GM18951 (cell line): ENCODE measurements at regions not wholly inside any gene's neighbourhood (a gene's known extent, or its start where the extent isn't known, plus 50 kb on each side); places are given as distances from the start of the nearest gene placed in this dataset.
"Not testable (repeated sequence)": the region's sequence is repeated elsewhere in the genome, so short reads cannot be mapped to it uniquely, and the experiment has no call there.

ENCODE experiments used
- POLR2A ChIP-seq: IDR thresholded peaks from 4 replicates; pipeline ENCODE4 v1.6.1; 2011; ENCODE audit warnings: mild to moderate bottlenecking; ENCODE audit not compliant: insufficient read length, insufficient read depth; ENCODE audit errors: extremely low read depth
- in situ Hi-C: fragments of 300-500 bp; cut with MboI; formaldehyde crosslinking; loops from one replicate; pipeline ENCODE4 v1.12.0; 2022; ENCODE audit warnings: low sequenced_read_pairs, mixed read lengths, inconsistent platforms; ENCODE audit not compliant: unreplicated experiment

DNA sequence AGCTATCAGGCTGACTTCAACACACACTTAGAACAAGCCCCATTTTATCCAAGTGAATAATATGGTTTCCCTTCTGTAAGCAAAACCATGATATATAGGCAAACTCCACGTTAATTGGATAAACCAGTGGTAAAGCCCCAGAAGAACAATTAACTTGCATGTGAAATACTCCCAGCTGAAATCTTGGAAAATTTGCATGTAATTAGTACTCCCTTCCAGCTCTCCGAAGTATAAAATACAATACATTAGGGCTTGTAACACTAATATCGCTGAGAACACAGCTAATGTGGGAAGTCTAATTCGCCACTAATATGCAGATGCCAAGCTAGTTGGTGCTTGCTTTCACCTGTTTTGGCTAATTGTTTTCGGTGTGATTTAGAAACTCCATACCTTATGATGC lies 859.0 kb upstream of the AUTS2 start:
- TF ChIP-seq POLR2A: no peak
- in situ Hi-C loops: no loop called here

DNA sequence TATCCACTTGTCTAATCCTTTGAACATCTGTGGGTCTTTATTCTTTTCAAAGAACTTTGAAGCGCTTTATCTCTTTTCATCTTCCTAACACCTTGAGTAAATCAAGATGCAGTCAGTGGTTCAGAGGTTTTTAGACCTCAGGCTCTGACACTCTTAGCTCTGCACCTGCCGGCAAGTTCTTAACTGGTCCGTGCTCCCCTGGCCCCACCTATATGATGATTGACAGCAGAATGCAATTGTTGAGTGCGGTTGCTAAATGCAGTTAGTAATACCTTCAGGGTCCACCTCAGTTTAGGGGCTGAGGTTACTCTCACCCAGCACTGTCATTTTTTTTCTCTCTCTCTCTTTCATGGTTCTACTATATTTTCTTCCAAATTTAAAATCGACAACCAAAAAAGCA lies 854.2 kb upstream of the AUTS2 start:
- in situ Hi-C loops: no loop called here
- no peak for TF ChIP-seq POLR2A

DNA sequence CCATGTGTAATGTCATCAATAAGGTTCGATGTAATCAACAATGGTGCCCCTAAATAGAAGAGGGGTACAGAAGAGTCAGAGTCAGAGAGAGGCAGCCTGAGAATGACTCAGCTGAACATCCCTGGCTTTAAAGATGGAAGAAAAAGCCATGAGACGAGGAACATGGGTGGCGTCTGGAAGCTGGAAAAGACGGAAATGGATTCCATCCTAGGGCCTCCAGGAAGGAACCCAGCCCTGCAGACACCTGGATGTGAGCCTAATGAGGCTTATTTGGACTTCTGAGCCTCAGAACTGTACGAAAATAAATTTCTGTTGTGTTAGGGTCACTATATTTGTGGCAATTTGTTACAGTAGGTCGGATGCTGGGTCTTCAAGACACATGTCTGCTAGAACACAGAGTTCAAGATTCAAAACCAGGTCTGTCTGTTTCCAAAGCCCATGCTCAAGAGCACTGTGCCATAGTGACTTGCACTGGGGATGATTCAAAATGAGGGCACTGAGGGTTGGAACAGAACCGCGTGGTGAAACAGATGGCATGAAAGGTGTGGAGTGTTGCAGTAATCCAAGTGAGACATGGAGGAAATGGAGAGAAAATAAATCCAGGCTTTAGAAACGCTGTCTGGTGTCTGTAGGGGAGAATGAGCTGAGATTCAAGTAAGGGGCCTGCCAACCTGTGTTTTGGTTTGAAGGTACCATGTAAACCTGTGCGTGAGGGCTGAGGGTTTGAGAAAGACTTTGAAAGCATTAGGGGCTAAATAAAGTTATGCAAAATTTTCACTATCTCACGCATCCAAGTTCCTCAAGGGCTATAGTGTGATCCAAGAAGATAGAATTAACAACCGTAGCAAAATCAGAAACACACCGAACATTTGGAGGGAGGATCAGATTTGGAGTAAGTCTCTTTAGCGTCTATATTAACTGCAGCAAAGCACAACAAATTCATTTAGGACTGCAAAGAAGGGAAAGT lies 849.1 kb upstream of the AUTS2 start:
- no peak for TF ChIP-seq POLR2A
- in situ Hi-C loops: no loop called here

DNA sequence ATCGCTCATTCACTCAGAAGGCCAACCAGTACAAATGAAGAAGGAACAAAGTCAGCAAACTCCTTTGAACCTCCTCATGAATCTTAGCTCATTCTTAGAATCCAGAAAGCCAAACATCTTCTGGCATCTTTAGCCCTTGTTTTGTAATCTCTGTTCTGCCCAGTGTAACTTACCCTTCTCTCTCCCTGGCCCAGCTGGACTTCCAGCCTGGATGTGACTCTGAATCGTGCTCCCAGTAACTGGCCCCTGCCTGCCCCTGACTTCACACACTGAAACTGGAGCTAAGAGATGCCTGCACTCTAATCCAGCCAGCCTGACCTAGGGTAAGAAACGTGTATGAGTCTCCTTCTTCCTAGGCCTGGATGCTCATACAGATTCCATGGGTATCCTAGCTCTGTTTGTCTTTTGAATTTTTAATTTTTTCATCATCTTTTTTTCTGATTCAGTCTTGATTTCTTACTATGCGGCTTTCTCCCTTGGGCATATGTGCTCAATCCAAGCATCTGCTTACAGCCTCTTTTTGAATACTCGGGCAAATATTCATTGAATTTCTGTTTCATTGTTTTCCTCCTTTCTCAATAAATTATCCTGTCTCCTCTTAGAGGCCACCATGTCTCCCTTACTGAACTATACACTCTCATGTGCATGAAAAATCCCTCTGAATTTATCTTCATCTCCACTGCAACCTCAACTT lies 845.6 kb upstream of the AUTS2 start:
- in situ Hi-C loops: no loop called here
- TF ChIP-seq POLR2A: no peak

DNA sequence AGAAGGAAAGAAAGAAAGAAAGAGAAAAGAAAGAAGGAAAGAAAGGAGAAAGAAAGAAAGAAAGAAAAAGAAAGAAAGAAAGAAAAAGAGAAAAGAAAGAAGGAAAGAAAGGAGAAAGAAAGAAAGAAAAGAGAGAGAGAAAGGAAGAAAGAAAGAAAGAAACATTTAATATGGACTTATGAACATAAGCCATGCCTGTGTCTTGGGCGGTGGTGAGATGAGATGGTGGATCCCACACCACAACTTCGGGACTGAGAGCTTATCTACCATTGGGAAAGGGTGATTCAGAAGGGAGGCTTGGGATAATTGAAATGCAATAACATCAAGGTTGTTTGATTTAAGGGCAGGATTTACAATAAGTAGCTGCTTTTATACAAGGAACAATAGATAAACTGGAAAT lies 843.9 kb upstream of the AUTS2 start:
- TF ChIP-seq POLR2A: no peak
- in situ Hi-C loops: no loop called here

DNA sequence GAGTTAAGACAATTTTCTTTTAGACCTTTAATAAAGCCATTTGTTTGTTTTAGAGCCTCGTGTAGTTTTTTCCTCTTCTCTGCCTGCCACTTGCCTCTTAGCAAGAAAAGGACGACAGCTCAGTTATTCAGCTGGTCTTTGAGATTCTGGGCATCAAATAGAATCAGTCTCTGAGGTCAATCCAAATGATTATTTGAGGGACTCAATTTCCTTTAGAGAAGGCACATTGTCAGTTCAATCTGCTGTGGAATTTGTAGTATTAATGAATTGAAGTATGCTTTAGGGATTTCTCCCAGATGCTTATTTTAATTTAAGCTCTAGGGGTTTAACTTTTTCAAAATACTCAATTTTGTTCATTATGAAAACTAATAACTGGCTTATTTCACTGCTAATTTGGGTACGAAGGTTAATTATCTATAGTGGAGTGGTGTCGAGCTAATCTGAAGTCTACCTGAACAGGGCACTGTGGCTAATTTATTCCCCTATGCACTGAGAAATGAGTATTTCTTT lies 841.2 kb upstream of the AUTS2 start:
- TF ChIP-seq POLR2A: no peak
- in situ Hi-C loops: no loop called here

DNA sequence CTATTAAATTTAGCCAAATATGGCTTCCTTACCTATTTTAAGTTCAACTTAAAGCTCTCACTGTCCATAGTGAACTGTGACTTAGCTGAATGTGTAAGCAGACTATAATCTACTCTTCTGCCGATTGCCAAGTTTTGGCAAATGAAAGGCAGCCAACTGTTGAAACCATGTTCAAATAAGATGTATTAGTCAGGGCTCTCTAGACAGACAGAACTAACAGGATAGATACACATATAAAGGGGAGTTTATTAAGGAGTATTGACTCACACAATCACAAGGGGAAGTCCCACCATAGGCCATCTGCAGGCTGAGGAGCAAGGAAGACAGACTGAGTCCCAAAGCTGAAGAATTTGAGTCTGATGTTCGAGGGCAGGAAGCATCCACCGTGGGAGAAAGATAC lies 837.7 kb upstream of the AUTS2 start:
- in situ Hi-C loops: no loop called here
- no peak for TF ChIP-seq POLR2A

DNA sequence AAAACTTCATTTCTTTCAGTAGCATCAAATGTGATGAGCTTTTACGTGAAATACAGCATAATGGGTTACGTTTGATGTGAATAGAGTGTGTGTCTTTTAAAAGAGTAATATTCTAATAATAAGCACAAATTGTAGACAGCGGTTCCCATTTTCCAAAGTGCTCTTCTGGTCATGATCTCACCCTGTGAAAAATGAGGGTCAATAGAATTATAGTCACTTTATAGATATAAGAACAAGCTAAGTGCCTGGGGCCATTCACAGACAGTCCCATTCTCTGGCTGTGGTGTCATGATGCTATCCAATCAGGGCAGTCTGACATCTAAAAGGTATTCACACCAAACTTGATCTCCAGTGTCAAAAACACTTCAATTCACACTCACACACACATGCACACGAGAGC lies 830.8 kb upstream of the AUTS2 start:
- TF ChIP-seq POLR2A: no peak
- in situ Hi-C loops: no loop called here

DNA sequence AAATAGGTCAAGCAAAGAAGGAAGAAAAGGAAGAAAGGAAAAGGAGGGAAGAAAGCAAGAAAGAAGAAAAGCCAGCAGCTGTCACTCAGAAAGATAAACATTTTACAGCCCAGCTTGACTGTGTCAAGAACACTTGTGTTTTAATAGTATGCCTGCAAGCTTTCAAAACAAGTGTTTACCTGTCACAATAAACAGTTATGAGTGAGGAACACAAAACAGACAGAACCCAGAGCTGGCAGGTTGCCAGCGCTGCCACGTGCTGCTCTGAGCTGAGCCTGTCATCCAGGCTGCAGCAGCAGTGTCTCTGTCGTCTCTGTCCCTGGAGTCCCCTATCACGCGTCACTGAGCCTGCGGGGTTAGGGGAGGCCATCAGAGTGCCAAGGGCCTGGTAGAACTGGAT lies 827.6 kb upstream of the AUTS2 start:
- TF ChIP-seq POLR2A: no peak
- in situ Hi-C loops: no loop called here

DNA sequence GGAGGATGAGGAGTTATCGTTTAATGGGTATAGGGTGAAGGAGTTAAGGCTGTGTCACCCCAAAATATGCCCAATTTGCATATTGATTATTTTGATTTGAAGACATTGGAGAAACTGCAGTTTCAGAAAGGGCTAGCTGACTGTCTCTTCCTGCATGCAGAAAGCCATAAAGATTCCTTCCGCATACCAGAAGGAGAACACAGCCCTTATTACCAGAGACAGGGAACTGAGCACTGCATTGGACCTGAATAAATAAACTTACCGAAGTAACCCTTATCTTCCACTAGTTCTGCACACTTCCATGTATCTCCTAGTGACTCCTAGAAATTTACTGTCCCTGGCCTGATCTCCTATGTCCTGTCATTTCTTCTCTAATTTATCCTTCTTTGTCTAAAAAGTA lies 821.9 kb upstream of the AUTS2 start:
- in situ Hi-C loops: no loop called here
- TF ChIP-seq POLR2A: no peak

DNA sequence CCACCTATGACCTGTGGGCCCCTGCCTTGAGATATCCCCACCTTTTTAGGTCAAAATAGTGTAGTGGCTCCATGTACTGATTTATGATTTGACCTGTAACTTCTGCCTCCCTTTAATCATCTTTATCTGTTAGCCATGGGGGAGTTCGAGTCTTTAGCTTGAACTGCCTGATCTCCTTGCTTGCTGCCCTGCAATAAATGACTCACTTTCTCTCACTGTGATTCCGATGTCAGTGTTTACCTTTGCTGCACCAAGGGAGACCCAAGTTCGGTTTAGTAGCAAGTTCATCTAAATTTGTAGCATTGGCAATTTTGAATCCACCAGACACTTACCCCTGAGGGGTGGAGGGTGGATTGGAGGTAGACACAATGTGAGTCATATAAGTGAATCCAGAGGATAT lies 814.6 kb upstream of the AUTS2 start:
- no peak for TF ChIP-seq POLR2A
- in situ Hi-C loops: no loop called here

DNA sequence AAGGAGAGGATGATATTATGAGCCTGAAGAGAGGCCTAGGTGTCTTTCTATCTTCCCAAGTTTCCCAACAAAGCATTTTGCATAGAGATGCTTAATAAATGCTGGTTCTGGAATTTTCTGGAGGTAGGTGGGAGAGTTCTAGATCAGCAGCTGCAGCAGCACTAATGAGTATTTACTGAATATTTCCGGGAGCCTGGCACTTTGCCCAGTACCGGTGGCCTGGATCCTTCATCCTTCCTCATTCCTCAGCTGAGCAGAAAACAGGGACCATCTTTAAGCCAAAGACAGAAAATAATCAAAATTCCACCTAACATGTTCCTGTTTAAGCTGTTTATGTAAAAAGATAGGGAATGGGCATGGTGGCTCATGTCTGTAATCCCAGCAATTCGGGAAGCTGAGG lies 813.2 kb upstream of the AUTS2 start:
- no peak for TF ChIP-seq POLR2A
- in situ Hi-C loops: no loop called here

DNA sequence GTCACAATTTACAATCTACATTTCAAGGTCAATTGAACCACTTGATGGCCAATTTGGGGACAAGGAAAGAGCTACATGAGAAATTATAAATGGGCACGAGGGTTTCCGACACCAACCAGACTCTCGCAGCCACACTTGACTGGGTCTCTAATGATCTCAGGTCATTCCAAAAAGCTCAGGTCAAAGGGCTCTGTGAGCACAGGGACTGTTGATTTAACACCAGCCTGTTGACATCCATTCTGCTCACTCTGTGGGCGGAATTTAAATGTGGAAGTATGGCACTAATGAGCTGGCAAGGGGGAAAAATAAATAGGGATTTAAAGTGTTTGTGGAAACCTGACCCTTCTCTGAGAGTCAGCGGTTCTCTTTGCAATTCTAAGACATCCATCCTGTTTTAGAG lies 810.7 kb upstream of the AUTS2 start:
- no peak for TF ChIP-seq POLR2A
- in situ Hi-C loops: no loop called here

DNA sequence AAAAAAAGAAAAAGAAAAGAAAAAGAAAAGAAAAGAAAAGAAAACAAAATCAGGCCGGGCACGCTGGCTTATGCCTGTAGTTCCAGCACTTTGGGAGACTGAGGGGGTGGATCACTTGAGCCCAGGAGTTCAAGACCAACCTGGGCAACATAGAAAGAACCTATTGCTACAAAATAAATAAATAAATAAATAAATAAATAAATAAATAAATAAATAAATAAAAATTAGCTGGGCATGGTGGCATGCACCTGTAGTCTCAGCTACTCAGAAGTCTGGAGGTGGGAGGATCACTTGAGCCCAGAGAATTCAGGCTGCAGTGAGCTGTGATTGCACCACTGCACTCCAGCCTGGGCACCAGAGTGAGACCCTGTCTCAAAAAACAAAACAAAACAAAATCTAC lies 809.7 kb upstream of the AUTS2 start:
- in situ Hi-C loops: not testable (repeated sequence)
